ENCODE measurements at regions not wholly inside any gene's neighbourhood (a gene's known extent, or its start where the extent isn't known, plus 50 kb on each side); places are given as distances from the start of the nearest gene placed in this dataset.

GRCh38 chr6:51394061-51394460 is 575.4 kb downstream of the TFAP2B start (continued):
- TF ChIP-seq RARB (CRISPR knock-in tag; IDR thresholded peaks at IDR 0.05): no peak

GRCh38 chr6:51396583-51396982 is 577.9 kb downstream of the TFAP2B start:
- no peak for ATAC-seq
- TF ChIP-seq TOX (CRISPR knock-in tag; IDR thresholded peaks at IDR 0.05; ENCODE audit: borderline replicate concordance): no peak
- no peak for TF ChIP-seq PATZ1 (CRISPR knock-in tag; IDR thresholded peaks at IDR 0.05; ENCODE audit: borderline replicate concordance)
- TF ChIP-seq ISL1 (CRISPR knock-in tag; IDR thresholded peaks at IDR 0.05): no peak
- TF ChIP-seq OSR1 (CRISPR knock-in tag; IDR thresholded peaks at IDR 0.05): no peak
- TF ChIP-seq CSRNP3 (CRISPR knock-in tag; IDR thresholded peaks at IDR 0.05): no peak
- no peak for TF ChIP-seq ESRRG (CRISPR knock-in tag; IDR thresholded peaks at IDR 0.05)
- TF ChIP-seq ZC3H10 (CRISPR knock-in tag; IDR thresholded peaks at IDR 0.05): no peak
- no peak for TF ChIP-seq POU6F1 (CRISPR knock-in tag; IDR thresholded peaks at IDR 0.05; ENCODE audit: borderline replicate concordance, low read depth)
- TF ChIP-seq TSHZ2 (CRISPR knock-in tag; IDR thresholded peaks at IDR 0.05): no peak
- TF ChIP-seq ARNTL (CRISPR knock-in tag; IDR thresholded peaks at IDR 0.05; ENCODE audit: borderline replicate concordance, low read depth): no peak
- no peak for TF ChIP-seq CSDC2 (CRISPR knock-in tag; IDR thresholded peaks at IDR 0.05)
- no peak for TF ChIP-seq BACH2 (CRISPR knock-in tag; IDR thresholded peaks at IDR 0.05; ENCODE audit: borderline replicate concordance)
- no peak for TF ChIP-seq CREB5 (CRISPR knock-in tag; IDR thresholded peaks at IDR 0.05; ENCODE audit: low read depth)

- ATAC-seq: no peak
- TF ChIP-seq ISL1 (CRISPR knock-in tag; IDR thresholded peaks at IDR 0.05) (no peak), POU6F1 (CRISPR knock-in tag; IDR thresholded peaks at IDR 0.05; ENCODE audit: borderline replicate concordance, low read depth) (no peak), BACH2 (CRISPR knock-in tag; IDR thresholded peaks at IDR 0.05; ENCODE audit: borderline replicate concordance) (no peak), CSRNP3 (CRISPR knock-in tag; IDR thresholded peaks at IDR 0.05) (no peak), ZNF8 (CRISPR knock-in tag; IDR thresholded peaks at IDR 0.05) (no peak), RARB (CRISPR knock-in tag; IDR thresholded peaks at IDR 0.05) (no peak), OSR1 (CRISPR knock-in tag; IDR thresholded peaks at IDR 0.05) (no peak), ZNF565 (CRISPR knock-in tag; conservative IDR thresholded peaks at IDR 0.05; ENCODE audit: low read depth) (no peak)
These were observed 579.5 kb downstream of the TFAP2B start for GRCh38 chr6:51398064-51398705.

Measured in SK-N-SH treated with all-trans-retinoic acid at 6 μM for 48 hours (cell line).